ENCODE measurements at regions not wholly inside any gene's neighbourhood (a gene's known extent, or its start where the extent isn't known, plus 50 kb on each side); places are given as distances from the start of the nearest gene placed in this dataset.
"Not testable (repeated sequence)": the region's sequence is repeated elsewhere in the genome, so short reads cannot be mapped to it uniquely, and the experiment has no call there.

- Histone ChIP-seq H3K4me1 (ENCODE audit: low read length) (peaks cover 37% of the 10 kb centered on the region), H3K9ac (ENCODE audit: low read length) (0 out of 2 replicates have a peak overlapping the region, but pooled peaks have one; percentile 2), H3K4me2 (ENCODE audit: low read length) (peak overlapping the region; percentile 49), H2AFZ (ENCODE audit: low read depth, low read length) (no peak overlapping the region), H4K20me1 (ENCODE audit: insufficient read depth, low read length) (no peaks in the 10 kb centered on the region), H3K9me3 (ENCODE audit: insufficient read depth, low read length) (no peaks in the 10 kb centered on the region), H3K27me3 (ENCODE audit: low read depth, low read length) (no peaks in the 10 kb centered on the region), H3K27ac (ENCODE audit: low read length) (peak overlapping the region; percentile 56), H3K79me2 (ENCODE audit: low read length) (no peaks in the 10 kb centered on the region), H3K36me3 (replicated peaks; ENCODE audit: low read depth, low read length) (peaks cover 7% of the 10 kb centered on the region), H3K4me3 (ENCODE audit: low read length) (peak overlapping the region; percentile 17; the same call in 1 of the 2 replicates)
- TF ChIP-seq EZH2phosphoT487 (IDR thresholded peaks at IDR 0.05; ENCODE audit: low read depth) (no peak), CTCF (IDR thresholded peaks at IDR 0.05; ENCODE audit: low read depth, low read length) (no peak)
These were observed 898.8 kb downstream of the C4orf33 start for GRCh38 chr4:129994715-129995114.

GRCh38 chr4:129998436-129999150, 902.6 kb downstream of the C4orf33 start:
- H3K4me1 ChIP-seq (ENCODE audit: low read length) = peaks cover 22% of the 10 kb centered on the region
- no peak for TF ChIP-seq EZH2phosphoT487 (IDR thresholded peaks at IDR 0.05; ENCODE audit: low read depth)
- TF ChIP-seq CTCF (IDR thresholded peaks at IDR 0.05; ENCODE audit: low read depth, low read length) = no peak
- no peaks in the 10 kb centered on the region for H4K20me1 ChIP-seq (ENCODE audit: insufficient read depth, low read length)

GRCh38 chr4:129999156-129999555, 903.2 kb downstream of the C4orf33 start:
- Histone ChIP-seq H3K9ac (ENCODE audit: low read length) (no peak overlapping the region), H3K4me1 (ENCODE audit: low read length) (peaks cover 17% of the 10 kb centered on the region), H3K4me2 (ENCODE audit: low read length) (no peak overlapping the region), H2AFZ (ENCODE audit: low read depth, low read length) (no peak overlapping the region), H3K27ac (ENCODE audit: low read length) (no peak overlapping the region), H4K20me1 (ENCODE audit: insufficient read depth, low read length) (no peaks in the 10 kb centered on the region), H3K36me3 (replicated peaks; ENCODE audit: low read depth, low read length) (peaks cover 5% of the 10 kb centered on the region), H3K9me3 (ENCODE audit: insufficient read depth, low read length) (no peaks in the 10 kb centered on the region), H3K4me3 (ENCODE audit: low read length) (no peak overlapping the region), H3K79me2 (ENCODE audit: low read length) (no peaks in the 10 kb centered on the region), H3K27me3 (ENCODE audit: low read depth, low read length) (no peaks in the 10 kb centered on the region)
- TF ChIP-seq EZH2phosphoT487 (IDR thresholded peaks at IDR 0.05; ENCODE audit: low read depth) (no peak), CTCF (IDR thresholded peaks at IDR 0.05; ENCODE audit: low read depth, low read length) (no peak)

More at GRCh38 chr4:129998436-129999150, 902.6 kb downstream of the C4orf33 start:
- no peak overlapping the region for H3K4me2 ChIP-seq (ENCODE audit: low read length)
- H3K9ac ChIP-seq (ENCODE audit: low read length) = no peak overlapping the region
- peaks cover 7% of the 10 kb centered on the region for H3K36me3 ChIP-seq (replicated peaks; ENCODE audit: low read depth, low read length)
- H3K79me2 ChIP-seq (ENCODE audit: low read length) = no peaks in the 10 kb centered on the region
- H2AFZ ChIP-seq (ENCODE audit: low read depth, low read length) = no peak overlapping the region
- H3K27ac ChIP-seq (ENCODE audit: low read length) = no peak overlapping the region
- H3K4me3 ChIP-seq (ENCODE audit: low read length) = no peak overlapping the region
- no peaks in the 10 kb centered on the region for H3K27me3 ChIP-seq (ENCODE audit: low read depth, low read length)
- no peaks in the 10 kb centered on the region for H3K9me3 ChIP-seq (ENCODE audit: insufficient read depth, low read length)

- no peak overlapping the region for H3K9ac ChIP-seq (ENCODE audit: low read length)
- no peak overlapping the region for H3K4me2 ChIP-seq (ENCODE audit: low read length)
- no peaks in the 10 kb centered on the region for H3K36me3 ChIP-seq (replicated peaks; ENCODE audit: low read depth, low read length)
- no peak overlapping the region for H3K4me3 ChIP-seq (ENCODE audit: low read length)
- no peak for TF ChIP-seq CTCF (IDR thresholded peaks at IDR 0.05; ENCODE audit: low read depth, low read length)
- no peak for TF ChIP-seq EZH2phosphoT487 (IDR thresholded peaks at IDR 0.05; ENCODE audit: low read depth)
- no peaks in the 10 kb centered on the region for H4K20me1 ChIP-seq (ENCODE audit: insufficient read depth, low read length)
- no peak overlapping the region for H3K27ac ChIP-seq (ENCODE audit: low read length)
- no peaks in the 10 kb centered on the region for H3K4me1 ChIP-seq (ENCODE audit: low read length)
- no peaks in the 10 kb centered on the region for H3K27me3 ChIP-seq (ENCODE audit: low read depth, low read length)
- no peaks in the 10 kb centered on the region for H3K79me2 ChIP-seq (ENCODE audit: low read length)
- no peak overlapping the region for H2AFZ ChIP-seq (ENCODE audit: low read depth, low read length)
- no peaks in the 10 kb centered on the region for H3K9me3 ChIP-seq (ENCODE audit: insufficient read depth, low read length)
These were observed 912.5 kb downstream of the C4orf33 start for GRCh38 chr4:130008461-130008860.

- not testable (repeated sequence) for H3K79me2 ChIP-seq (ENCODE audit: low read length); H3K36me3 ChIP-seq (replicated peaks; ENCODE audit: low read depth, low read length); H3K9ac ChIP-seq (ENCODE audit: low read length); H4K20me1 ChIP-seq (ENCODE audit: insufficient read depth, low read length); H3K9me3 ChIP-seq (ENCODE audit: insufficient read depth, low read length); H3K4me2 ChIP-seq (ENCODE audit: low read length); H3K27me3 ChIP-seq (ENCODE audit: low read depth, low read length); H2AFZ ChIP-seq (ENCODE audit: low read depth, low read length); H3K4me3 ChIP-seq (ENCODE audit: low read length); H3K4me1 ChIP-seq (ENCODE audit: low read length); H3K27ac ChIP-seq (ENCODE audit: low read length)
These were observed 916.9 kb downstream of the C4orf33 start for GRCh38 chr4:130012806-130013205.

Data from OCI-LY3 (cell line).